ENCODE measurements at regions not wholly inside any gene's neighbourhood (a gene's known extent, or its start where the extent isn't known, plus 50 kb on each side); places are given as distances from the start of the nearest gene placed in this dataset.

DNA sequence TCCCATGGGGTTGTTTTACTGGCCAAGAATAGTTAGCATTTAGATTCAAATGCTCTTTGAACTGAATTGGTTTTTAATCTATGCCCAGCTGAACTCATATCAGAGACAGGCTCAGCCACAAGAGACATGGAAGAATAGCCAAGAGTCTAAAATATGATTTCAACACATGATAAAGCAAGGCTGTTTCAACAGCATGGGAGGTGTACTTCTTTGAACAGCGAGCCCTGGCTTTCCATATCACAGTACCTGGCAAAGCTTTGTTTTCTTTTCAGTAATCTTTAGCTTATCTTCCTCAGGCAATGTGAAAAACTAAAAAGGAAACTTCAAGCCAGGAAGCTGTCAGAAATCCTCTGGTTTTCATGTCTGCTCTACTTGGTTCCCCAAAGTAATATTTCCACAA is 413.6 kb upstream of the ADAMTS9 start:
- H3K27me3 Mint-ChIP-seq (ENCODE audit: unreplicated experiment), result no peaks in the 10 kb centered on the region
- H3K9me3 Mint-ChIP-seq (ENCODE audit: unreplicated experiment), result no peaks in the 10 kb centered on the region
- no peak for DNase-seq (ENCODE audit: low spot score)
- peaks cover 6% of the 10 kb centered on the region for H3K4me1 Mint-ChIP-seq (ENCODE audit: unreplicated experiment)
- TF ChIP-seq, protein P1, sequence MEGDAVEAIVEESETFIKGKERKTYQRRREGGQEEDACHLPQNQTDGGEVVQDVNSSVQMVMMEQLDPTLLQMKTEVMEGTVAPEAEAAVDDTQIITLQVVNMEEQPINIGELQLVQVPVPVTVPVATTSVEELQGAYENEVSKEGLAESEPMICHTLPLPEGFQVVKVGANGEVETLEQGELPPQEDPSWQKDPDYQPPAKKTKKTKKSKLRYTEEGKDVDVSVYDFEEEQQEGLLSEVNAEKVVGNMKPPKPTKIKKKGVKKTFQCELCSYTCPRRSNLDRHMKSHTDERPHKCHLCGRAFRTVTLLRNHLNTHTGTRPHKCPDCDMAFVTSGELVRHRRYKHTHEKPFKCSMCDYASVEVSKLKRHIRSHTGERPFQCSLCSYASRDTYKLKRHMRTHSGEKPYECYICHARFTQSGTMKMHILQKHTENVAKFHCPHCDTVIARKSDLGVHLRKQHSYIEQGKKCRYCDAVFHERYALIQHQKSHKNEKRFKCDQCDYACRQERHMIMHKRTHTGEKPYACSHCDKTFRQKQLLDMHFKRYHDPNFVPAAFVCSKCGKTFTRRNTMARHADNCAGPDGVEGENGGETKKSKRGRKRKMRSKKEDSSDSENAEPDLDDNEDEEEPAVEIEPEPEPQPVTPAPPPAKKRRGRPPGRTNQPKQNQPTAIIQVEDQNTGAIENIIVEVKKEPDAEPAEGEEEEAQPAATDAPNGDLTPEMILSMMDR (IDR thresholded peaks at IDR 0.05; ENCODE audit: unreplicated experiment), result no peak
- H3K4me3 Mint-ChIP-seq (ENCODE audit: unreplicated experiment), result no peak overlapping the region
- no peak overlapping the region for H3K27ac Mint-ChIP-seq (ENCODE audit: unreplicated experiment)
- H3K36me3 Mint-ChIP-seq (ENCODE audit: low read depth, unreplicated experiment), result no peaks in the 10 kb centered on the region

DNA sequence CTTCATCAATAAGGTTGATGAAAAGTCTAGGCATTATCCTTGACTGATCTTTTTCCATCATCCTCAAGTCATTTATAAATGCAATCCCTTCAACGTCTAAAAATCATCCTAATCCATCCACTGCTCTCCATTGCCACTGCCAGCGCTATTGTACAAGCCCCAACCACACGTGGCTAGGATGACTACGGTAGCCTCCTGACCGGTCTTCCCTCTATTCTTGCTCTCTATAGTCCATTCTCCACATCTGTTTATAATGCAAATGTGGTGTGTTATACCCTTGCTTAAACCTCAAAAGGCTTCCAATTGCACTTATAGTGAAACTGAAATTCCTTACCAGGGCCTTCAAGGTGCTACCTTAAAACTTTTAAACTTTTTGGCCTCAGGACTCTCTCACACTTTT is 410.6 kb upstream of the ADAMTS9 start:
- H3K27me3 Mint-ChIP-seq (ENCODE audit: unreplicated experiment), result no peaks in the 10 kb centered on the region
- H3K9me3 Mint-ChIP-seq (ENCODE audit: unreplicated experiment), result no peaks in the 10 kb centered on the region
- H3K36me3 Mint-ChIP-seq (ENCODE audit: low read depth, unreplicated experiment), result peaks cover 4% of the 10 kb centered on the region
- H3K4me1 Mint-ChIP-seq (ENCODE audit: unreplicated experiment), result peaks cover 6% of the 10 kb centered on the region
- TF ChIP-seq, protein P1 (IDR thresholded peaks at IDR 0.05; ENCODE audit: unreplicated experiment), result no peak
- no peak for DNase-seq (ENCODE audit: low spot score)
- H3K4me3 Mint-ChIP-seq (ENCODE audit: unreplicated experiment), result no peak overlapping the region
- no peak overlapping the region for H3K27ac Mint-ChIP-seq (ENCODE audit: unreplicated experiment)

DNA sequence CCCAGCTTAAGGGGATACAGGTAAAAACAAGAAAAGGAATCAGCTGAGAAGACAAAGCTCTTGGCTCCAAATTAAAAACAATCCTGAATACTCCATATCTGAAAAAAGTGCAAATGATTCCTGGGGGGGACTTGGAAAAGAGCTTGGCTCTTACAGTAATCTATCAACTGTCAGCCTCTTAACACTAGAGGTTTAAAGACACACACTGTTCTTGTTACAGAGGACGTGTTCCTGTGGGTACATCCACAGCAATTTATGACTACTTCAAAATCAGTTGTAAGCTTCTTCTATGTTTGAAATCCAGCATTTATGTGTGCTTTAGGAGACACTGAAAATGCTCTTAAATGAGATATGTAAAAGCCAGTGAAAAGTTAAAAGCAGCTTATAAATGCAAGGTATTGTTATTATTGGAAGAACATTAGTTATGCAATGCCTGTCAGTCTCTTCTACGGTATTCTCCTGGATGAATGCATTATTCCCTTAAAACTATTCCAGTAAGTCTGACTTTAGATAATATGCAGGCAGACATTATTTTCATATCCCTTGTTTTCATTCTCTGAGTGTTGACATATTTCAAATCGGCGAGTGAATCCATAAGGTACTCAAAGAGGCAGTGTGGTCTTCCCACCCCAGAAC is 408.4 kb upstream of the ADAMTS9 start:
- H3K4me1 Mint-ChIP-seq (ENCODE audit: unreplicated experiment), result no peaks in the 10 kb centered on the region
- no peak for DNase-seq (ENCODE audit: low spot score)
- TF ChIP-seq, protein P1 (IDR thresholded peaks at IDR 0.05; ENCODE audit: unreplicated experiment), result no peak
- H3K27ac Mint-ChIP-seq (ENCODE audit: unreplicated experiment), result no peak overlapping the region
- peaks cover 4% of the 10 kb centered on the region for H3K36me3 Mint-ChIP-seq (ENCODE audit: low read depth, unreplicated experiment)
- no peaks in the 10 kb centered on the region for H3K9me3 Mint-ChIP-seq (ENCODE audit: unreplicated experiment)
- no peaks in the 10 kb centered on the region for H3K27me3 Mint-ChIP-seq (ENCODE audit: unreplicated experiment)
- H3K4me3 Mint-ChIP-seq (ENCODE audit: unreplicated experiment), result no peak overlapping the region

DNA sequence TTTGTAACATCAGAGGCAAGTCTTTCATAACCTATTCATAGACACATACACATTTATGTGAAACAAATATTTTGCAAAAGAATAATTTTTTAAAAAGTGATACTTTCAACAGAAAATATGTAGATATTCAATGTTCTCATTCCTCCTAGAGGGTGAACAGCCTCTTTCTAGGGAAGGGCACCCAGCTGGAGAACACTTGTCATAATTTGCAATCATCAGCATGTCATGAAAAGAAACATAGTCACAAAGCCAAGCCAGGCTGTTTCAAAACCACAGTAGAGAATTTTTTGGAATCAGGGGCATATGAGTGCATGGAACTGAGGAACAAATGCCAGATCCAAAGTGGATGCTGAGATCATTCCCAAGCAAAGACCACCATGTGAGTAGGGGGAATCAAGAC is 406.9 kb upstream of the ADAMTS9 start:
- Mint-ChIP-seq H3K4me1 (ENCODE audit: unreplicated experiment) (no peaks in the 10 kb centered on the region), H3K36me3 (ENCODE audit: low read depth, unreplicated experiment) (peaks cover 4% of the 10 kb centered on the region), H3K27ac (ENCODE audit: unreplicated experiment) (peak overlapping the region; percentile 16), H3K9me3 (ENCODE audit: unreplicated experiment) (no peaks in the 10 kb centered on the region), H3K4me3 (ENCODE audit: unreplicated experiment) (no peak overlapping the region), H3K27me3 (ENCODE audit: unreplicated experiment) (no peaks in the 10 kb centered on the region)
- no peak for DNase-seq (ENCODE audit: low spot score)
- TF ChIP-seq, protein P1 (IDR thresholded peaks at IDR 0.05; ENCODE audit: unreplicated experiment), result no peak

DNA sequence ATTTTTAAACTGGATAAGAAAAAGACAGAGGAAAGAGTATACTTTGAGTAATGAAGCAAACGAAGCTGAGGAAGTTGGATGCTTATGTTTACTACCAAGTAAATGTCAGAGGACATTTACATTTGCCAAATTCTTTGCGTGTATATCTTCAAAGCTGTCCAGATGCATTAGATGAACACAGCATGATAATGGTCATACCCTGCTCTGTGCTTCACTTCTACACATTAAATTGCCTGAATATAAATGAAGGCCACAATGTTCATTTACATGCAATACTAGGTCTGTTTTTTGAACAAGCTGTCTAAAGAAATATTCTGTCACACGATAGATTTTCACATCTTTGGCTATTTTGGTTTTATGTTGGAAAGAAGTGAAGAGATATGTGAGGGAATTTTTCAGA is 405.8 kb upstream of the ADAMTS9 start:
- peaks cover 4% of the 10 kb centered on the region for H3K36me3 Mint-ChIP-seq (ENCODE audit: low read depth, unreplicated experiment)
- TF ChIP-seq, protein P1 (IDR thresholded peaks at IDR 0.05; ENCODE audit: unreplicated experiment), result no peak
- no peak for DNase-seq (ENCODE audit: low spot score)
- H3K27ac Mint-ChIP-seq (ENCODE audit: unreplicated experiment), result no peak overlapping the region
- H3K9me3 Mint-ChIP-seq (ENCODE audit: unreplicated experiment), result no peaks in the 10 kb centered on the region
- H3K4me1 Mint-ChIP-seq (ENCODE audit: unreplicated experiment), result no peaks in the 10 kb centered on the region
- no peaks in the 10 kb centered on the region for H3K27me3 Mint-ChIP-seq (ENCODE audit: unreplicated experiment)
- no peak overlapping the region for H3K4me3 Mint-ChIP-seq (ENCODE audit: unreplicated experiment)

Data from endothelial cell (in vitro differentiated cells).